ENCODE measurements at regions not wholly inside any gene's neighbourhood (a gene's known extent, or its start where the extent isn't known, plus 50 kb on each side); places are given as distances from the start of the nearest gene placed in this dataset.
"Not testable (repeated sequence)": the region's sequence is repeated elsewhere in the genome, so short reads cannot be mapped to it uniquely, and the experiment has no call there.

DNA sequence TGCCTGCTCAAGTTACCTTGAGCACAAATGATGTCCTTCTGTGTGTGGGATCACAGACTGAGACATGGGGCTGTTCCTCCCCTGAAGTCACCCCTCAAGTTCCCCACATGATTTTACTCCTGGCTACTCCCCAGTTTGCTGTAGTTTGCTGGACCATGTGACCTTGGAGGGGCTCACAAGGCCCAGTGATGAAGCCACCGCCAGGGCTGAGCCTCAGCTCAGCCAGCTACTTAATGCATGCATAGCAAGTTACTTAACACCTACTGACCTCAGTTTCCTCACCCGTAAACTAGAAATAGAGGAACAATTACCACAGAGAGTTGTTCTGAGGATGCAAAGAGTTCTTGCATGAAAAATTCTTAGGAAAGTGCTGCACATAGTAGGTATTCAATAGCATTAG lies 283.7 kb upstream of the PLGLB2 start:
- not testable (repeated sequence) for TF ChIP-seq EZH2 (IDR thresholded peaks at IDR 0.05; ENCODE audit: borderline replicate concordance, low read length)
- TF ChIP-seq, protein P1, sequence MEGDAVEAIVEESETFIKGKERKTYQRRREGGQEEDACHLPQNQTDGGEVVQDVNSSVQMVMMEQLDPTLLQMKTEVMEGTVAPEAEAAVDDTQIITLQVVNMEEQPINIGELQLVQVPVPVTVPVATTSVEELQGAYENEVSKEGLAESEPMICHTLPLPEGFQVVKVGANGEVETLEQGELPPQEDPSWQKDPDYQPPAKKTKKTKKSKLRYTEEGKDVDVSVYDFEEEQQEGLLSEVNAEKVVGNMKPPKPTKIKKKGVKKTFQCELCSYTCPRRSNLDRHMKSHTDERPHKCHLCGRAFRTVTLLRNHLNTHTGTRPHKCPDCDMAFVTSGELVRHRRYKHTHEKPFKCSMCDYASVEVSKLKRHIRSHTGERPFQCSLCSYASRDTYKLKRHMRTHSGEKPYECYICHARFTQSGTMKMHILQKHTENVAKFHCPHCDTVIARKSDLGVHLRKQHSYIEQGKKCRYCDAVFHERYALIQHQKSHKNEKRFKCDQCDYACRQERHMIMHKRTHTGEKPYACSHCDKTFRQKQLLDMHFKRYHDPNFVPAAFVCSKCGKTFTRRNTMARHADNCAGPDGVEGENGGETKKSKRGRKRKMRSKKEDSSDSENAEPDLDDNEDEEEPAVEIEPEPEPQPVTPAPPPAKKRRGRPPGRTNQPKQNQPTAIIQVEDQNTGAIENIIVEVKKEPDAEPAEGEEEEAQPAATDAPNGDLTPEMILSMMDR (IDR thresholded peaks at IDR 0.05; ENCODE audit: low read length) = not testable (repeated sequence)
